Umbilical cord (tissue), 1 donor: ENCODE measurements at regions not wholly inside any gene's neighbourhood (a gene's known extent, or its start where the extent isn't known, plus 50 kb on each side); places are given as distances from the start of the nearest gene placed in this dataset.
A peak's percentile ranks its signal among the peaks of the same experiment; 100 is the strongest.
"Not testable (repeated sequence)": the region's sequence is repeated elsewhere in the genome, so short reads cannot be mapped to it uniquely, and the experiment has no call there.

Experiments
- DNase-seq: peaks from one replicate; pipeline ENCODE4 v3.0.0-alpha.2; 2015; ENCODE audit warnings: low spot score

DNA sequence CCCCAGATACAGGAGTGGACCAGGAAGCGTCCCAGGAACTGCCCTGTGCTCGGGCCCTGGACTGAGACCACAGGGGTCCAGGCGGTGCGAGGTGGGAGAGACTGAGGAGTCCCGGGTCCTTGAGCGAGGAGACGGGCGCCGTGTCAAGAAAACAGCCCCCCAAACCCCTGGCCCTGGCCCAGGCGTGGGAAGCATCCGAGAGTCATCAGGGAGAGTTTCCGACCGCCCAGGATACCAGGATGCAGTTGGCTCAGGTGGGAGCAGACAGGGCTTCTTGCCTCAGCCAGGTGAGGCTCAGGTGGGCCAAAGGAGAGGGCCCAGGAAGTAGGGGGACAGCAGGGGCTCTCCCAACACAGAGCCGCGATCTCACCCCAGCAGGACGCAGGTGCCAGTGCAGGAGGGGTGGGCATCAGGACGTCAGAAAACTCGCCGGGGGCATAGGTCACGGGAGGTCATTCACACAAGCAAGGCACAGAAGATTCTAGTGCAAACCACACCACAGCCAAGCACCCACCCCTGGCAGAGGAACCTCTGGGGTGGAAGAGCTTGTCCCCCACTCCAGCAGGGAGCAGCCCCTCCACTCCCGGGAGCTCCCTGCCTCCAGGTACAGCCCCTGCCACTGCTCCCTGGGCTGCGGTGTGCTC lies 102.5 kb upstream of the EIF5 start:
- no peak for DNase-seq

DNA sequence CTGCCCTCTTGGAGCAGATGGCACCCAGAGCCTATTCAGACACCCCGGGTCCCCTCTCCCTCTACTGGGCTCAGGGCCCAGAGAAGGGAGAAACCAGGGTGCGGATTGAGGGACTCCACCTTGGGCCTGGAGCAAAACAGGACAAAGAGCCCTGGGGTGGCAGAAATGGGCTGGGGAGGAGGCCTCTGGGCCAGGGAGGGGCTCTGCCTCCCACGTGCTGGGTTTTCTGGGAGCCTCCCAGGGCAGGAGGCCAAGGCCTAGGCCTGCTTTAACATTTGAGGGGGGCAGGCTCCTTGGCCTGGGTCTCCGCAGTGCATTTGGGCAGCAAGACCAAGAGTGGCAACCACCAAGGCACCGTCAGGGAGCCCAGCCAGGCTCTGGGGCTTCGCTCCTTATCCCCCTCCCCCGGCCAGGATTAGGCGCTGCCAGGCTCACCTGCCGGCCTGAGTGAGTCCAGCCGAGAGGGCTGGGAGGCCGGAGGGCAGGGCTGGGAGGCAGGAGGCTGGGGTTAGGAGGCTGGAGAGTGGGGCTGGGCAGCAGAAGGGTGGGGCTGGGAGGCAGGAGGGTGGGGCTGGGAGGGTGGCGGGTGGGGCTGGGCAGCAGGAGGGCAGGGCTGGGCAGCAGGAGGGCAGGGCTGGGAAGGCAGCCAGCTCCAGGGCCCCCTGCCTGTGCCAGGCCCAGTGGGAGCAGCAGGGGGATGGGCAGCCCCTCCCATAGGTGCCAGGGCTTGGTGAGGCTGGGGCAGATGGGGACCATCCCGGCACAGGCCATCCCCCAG lies 101.8 kb upstream of the EIF5 start:
- DNase-seq, result no peak

DNA sequence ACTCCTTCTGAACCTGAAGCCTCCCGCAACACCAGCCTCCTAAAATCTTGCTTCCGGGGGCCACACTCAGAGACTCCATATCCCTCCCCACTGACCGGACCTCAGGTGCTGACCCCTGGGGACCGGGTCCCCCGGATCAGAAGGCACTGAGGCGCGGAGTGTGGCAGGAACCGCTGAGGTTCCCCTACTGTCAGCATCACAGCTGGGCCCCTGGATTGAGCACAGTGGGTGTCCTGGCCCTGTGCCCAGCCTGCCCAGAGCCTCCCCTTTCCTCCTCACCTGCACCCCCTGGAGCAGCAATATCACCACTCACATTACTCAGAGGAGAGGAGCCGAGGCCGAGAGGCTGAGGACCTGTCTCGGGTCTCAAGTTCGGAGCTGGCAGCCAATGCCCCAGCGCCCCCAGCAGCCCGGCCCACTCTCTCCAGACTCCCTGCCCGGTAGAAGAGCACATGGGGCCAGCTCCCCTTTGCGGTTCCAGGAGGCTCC lies 101.2 kb upstream of the EIF5 start:
- no peak for DNase-seq

DNA sequence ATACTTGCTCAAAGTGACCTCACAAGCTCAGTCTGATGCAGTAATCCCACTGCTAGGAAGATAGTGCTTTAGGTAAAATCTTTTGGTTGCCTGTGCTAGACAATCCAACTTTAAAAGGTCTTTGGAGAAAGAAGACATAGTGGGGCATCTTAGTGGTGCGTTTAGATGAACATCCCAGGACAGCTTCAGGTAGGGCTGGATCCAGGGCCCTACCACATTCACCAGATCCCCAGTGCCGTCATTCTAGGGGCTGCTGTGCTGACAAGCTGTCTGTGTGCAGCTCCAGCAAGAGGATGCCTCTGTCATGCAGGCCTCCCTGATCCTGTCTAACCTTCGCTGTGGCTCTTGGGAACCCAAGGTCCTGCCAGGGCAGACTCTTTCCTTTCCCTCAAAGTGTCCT lies 100.7 kb upstream of the EIF5 start:
- no peak for DNase-seq

DNA sequence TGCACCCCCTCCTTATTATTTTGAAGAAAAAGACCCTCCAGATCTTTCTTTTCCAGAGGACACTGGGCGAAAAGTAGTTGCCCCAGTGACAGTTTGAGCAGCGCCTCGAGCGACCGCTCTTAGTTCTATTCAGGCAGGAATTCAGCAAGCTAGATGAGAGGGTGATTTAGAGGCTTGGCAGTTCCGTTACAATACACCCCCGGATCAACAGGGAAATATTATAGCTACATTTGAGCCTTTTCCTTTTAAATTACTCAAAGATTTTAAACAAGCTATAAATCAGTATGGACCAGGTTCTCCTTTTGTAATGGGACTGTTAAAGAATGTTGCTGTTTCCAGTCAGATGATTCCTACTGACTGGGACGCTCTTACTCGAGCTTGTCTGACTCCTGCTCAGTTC lies 99.2 kb upstream of the EIF5 start:
- DNase-seq, result not testable (repeated sequence)

DNA sequence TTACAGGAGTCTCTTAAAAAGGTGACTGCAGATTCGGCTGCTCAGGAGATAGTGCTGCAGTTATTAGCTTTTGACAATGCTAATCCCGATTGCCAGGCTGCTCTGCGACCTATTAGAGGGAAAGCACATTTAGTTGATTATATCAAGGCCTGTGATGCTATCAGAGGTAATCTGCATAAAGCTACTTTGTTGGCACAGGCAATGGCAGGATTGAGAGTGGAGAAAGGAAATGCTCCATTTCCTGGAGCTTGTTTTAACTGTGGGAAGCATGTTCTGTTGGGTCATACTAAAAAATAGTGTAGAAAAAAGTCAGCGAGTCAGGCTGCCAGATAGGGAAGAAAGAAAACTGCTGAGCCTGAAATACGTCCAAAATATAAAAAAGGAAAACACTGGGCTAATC lies 98.5 kb upstream of the EIF5 start:
- peak; percentile 63 for DNase-seq

DNA sequence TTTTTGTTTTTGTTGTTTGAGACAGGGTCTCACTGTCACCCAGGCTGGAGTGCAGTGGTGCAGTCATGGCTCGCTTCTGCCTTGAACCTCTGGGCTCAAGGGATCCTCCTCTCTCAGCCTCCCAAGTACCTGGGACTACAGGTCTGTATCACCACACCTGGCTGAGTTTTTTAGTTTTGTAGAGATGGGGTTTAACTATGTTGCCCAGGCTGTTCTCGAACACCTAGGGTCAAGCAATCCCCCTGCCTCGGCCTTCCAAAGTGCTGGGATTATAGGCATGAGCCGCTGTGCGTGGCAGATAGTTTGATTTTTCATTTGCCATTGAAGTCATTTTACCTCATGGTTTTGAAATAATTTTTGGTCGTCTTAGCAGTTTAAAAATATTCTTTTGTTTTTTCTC lies 94.3 kb upstream of the EIF5 start:
- no peak for DNase-seq

DNA sequence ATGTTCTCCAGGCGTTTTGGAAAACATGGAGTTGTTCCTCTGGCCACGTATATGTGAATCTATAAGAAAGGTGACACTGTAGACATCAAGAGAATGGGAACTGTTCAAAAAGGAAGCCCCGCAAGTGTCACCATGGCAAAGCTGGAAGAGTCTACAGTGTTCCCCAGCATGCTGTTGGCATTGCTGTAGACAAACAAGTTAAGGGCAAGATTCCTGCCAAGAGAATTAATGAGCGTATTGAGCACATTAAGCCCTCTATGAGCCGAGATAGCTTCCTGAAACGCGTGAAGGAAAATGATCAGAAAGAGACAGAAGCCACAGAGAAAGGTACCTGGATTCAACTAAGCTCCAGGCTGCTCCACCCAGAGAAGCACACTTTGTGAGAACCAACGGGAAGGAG lies 92.5 kb upstream of the EIF5 start:
- DNase-seq, result no peak

DNA sequence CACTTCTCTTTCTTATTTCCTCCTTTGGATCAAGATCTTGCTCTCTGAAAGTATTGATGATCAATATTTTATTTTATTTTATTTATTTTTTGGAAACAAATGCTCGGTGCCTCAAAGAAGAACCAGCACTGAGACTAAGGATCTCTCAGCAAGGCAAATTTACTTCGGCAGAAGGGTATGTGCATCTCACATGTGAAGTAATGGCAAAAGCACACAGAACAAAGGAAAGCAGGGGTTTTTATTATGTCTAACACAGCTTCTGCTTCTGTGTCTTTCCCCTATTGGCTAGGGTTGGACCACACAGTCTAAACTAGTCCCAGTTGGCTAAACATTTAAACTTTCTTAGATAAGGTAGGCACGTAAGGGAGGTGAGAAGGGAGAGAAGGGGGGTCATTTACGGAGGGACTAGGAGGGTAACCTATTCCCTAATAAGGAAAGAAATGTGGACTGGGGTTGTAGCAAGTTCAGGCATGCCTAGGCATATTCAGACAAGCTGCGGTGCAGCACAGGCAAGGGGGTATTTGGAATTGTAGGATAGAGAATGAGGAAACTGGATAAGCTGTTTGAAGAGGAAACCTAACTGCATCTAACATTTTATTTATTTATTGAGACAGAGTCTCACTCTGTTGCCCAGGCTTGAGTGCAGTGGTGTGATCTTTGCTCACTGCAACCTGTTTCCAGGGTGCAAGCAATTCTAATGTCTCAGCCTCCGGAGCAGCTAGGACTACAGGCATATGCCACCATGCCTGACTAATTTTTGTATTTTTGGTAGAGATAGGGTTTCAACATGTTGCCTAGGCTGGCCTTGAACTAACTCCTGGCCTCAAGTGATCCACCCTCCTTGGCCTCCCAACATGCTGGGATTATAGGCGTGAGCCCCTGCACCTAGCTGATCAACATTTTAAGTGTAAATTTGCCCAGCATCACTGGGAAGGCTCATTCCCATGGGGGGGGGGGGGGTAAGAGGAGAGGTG lies 90.0 kb upstream of the EIF5 start:
- DNase-seq, result no peak

DNA sequence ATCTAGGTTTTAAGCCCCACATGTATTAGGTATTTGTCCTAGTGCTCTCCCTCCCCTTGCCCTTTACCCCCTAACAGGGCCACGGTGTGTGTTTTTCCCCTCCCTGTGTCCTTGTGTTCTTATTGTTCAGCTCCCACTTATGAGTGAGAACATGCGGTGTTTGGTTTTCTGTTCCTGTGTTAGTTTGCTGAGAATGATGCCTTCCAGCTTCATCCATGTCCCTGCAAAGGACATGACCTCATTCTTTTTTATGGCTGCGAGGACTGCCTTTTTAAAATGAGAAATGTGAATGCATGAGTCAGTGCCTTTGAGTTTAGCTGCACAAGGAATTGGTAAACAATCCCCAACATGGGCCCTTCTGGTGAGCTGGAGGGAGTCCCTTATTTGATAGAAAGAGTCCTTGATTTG lies 88.4 kb upstream of the EIF5 start:
- peak; percentile 76 for DNase-seq

DNA sequence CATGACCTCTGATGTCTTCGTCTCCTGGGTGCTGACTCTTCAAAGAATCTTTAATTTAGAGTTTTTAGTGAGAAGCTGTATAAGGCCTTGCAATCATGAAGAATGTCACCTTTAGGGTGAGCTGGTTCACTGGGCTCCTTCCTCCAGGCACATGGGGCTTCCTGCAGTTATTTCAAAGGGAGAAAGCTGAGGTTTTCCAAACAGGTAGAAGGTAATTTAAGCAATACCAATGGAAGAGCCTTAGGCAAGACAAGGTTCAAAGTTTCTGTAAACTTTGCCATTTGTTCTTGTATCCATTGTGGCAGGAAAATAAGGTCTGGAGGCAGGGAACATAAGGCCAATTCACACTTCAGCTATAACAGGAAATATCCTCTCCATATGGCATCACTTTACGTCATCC lies 88.0 kb upstream of the EIF5 start:
- DNase-seq, result no peak

DNA sequence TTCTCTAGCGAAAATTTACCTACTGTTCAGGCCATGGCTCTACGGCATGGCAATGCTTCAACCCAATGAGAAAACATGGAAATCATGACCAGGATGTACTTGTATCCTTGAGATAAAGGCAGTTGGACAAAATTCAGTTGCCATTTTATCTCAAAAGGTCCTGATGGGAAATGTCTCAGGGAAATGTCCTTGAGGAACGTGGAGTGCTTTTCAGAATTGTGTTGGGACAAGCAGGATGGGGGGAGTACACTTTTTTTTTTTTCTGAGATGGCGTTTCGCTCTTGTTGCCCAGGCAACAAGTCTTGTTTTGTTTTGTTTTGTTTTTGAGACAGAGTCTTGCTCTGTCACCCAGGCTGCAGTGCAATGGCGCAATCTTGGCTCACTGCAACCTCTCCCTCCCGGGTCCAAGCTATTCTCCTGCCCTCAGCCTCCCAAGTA lies 86.8 kb upstream of the EIF5 start:
- DNase-seq, result no peak

DNA sequence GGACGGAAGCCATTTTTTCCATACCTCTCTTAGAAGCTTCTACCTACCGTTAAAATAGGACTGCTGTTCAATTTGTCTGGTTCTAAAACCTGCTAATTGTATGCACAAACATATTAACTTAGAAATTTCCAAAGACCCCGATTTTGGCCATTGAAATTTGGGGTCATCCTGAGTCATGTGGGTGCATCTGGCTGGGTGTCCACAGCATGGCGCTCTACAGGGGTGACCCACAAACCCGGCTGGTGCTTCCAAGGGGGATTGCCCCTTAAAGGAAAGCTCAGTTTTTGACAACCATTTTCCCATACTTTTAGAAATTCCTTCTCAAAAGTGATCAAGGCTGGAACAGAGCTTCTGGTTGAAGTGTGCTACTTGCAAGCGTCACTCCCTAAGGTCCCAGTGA lies 83.9 kb upstream of the EIF5 start:
- no peak for DNase-seq

DNA sequence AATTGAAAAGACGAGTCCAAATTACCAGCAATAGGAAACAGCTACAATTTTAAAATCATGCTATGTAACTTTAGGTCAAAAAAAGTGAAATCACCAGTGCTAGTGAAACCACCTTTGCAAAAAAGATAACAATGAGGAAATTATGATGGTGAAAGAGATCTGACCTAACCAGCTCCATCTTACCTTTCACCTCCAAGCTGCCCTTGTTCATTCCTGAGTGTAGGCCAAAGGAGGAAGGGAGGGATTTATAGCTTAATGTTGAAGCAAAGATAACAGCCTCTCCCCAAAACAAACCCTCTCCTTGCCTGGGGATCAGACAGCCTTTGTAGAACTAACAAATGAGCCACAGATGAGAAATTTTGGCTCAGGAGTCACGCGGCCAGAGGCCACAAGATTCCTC lies 83.2 kb upstream of the EIF5 start:
- DNase-seq, result no peak

DNA sequence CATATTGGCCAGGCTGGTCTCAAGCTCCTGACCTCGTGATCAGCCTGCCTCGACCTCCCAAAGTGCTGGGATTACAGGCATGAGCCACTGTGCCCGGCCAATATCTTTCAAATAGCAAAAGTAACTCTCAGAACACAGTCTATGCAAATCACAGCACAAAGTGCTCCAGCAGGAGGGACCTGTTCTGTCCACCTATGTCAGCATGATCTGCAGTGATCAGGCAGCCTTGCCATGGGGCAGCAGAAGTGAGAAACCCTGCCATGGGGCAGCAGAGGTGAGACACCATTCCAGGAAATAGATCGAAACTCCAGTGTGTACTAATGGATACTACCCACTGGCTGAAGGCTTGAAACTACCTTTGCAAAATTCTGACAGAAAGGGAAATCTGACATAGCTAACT lies 78.5 kb upstream of the EIF5 start:
- DNase-seq, result no peak

DNA sequence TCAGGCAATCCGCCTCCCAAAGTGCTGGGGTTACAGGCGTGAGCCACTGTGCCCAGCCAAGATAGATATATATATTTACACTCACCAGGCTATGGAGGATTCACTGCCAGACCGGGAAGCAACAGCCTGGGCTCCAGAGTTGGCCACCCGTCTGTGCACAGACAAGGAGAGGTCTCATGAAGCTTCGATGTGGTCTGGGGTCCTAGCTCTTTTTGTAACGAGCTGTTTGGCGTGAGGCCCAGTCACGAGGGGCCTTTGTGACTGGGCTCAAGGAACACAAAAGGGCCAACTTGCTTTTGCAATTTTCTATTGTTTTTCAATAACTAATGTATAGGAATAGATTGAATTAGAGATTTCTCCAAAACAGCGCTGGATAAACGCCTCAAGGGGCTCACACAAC lies 77.6 kb upstream of the EIF5 start:
- DNase-seq, result no peak

DNA sequence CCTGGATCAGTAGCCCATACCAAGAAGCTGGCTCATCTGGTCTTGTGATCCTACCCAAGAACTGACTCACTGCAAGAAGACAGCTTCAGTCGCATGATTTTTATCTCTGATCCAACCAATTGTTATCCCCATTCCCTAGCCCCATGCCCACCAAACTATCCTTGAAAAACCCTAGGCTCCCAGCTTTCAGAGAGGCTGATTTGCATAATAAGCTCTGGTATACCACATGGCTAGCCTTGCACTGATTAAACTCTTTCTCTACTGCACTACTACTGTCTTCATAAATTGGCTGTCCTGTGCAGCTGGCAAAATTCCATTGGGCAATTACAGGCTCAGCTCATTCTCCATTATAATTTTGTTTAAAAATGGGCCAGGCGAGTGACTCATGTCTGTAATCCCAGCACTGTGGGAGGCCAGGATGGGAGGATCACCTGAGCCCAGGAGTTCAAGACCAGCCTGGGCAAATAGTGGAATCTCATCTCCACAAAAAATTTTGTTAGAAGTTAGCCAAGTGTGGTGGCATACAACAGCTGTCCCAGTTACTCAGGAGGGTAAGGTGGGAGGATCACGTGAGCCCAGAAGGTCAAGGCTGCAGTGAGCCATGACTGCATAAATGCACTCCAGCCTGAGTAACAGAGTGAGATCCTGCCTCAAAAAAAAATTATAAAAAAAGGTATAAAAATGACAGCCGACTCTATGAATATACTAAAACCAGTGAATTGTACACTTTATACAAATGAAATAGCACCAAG lies 76.7 kb upstream of the EIF5 start:
- DNase-seq, result no peak

DNA sequence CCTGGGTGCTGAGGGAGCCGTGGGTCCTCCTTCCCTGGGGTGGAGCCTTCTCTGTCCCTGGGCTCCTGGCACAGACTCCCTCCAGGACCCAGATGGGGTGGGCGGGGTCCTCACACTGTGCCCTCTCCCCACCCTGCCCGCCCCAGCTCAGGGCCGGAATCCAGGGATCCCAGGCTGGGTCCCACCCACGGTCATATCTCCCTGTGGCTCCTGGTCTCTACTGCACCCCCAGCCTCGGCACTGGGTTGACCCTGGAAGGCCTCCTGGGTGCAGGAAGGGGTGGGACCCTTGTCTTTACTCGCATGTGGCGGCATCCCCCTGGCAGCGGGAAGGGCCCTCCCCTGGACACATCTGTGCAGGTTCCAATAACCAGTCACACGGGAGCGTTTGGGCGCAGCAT lies 75.8 kb upstream of the EIF5 start:
- DNase-seq, result no peak

DNA sequence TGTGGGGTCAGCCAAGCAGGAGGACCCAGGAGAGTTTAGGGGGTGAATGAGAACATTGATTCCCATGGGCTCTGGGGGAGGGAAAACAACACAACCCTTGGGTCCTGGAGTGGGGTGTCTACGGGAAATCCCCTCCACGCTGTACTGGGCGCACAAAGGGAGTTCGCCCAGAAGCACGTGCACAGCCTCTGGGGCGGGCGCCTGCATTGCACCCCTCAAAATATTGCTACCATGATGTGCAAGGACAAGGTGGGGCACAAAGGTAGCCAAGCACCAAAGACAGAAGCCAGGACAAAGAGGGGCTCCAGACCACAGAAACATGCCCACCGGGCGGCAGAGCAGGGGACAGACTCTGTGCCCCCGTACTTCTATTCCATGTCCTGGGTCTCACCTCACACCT lies 74.9 kb upstream of the EIF5 start:
- DNase-seq, result no peak

DNA sequence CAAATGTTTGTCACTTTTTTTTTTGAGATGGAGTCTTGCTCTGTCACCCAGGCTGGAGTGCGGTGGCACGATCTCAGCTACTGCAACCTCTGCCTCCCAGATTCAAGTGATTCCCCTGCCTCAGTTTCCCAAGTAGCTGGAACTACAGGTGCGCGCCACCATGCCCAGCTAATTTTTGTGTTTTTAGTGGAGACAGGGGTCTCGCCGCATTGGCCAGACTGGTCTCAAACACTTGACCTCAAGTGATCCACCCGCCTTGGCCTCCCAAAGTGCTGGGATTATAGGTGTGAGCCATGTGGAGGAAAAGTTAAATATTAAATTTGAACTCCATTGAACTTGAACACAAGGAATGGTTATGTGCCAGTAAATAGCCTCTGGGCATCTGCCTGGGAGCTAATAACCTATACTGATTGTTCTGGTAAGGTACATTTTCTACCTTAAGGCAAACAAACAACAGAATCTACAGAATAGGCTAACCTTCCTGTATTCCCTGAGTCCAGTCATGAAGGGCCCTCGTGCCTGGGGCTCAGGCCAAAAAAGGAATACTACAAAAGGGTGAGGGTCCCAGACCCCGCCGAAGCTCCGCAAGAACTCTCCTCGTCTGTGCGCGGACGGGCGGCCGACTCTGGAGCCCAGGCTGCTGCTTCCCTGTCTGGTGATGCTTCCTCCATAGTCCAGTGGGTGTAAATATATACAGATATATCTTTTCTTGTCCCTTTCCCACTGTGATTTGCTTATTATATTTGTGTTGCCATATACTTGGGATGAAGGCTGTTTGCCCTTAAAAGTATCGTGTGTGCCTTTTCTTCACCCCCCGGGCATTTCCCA lies 74.0 kb upstream of the EIF5 start:
- DNase-seq, result no peak
